ENCODE measurements at regions not wholly inside any gene's neighbourhood (a gene's known extent, or its start where the extent isn't known, plus 50 kb on each side); places are given as distances from the start of the nearest gene placed in this dataset.

DNA sequence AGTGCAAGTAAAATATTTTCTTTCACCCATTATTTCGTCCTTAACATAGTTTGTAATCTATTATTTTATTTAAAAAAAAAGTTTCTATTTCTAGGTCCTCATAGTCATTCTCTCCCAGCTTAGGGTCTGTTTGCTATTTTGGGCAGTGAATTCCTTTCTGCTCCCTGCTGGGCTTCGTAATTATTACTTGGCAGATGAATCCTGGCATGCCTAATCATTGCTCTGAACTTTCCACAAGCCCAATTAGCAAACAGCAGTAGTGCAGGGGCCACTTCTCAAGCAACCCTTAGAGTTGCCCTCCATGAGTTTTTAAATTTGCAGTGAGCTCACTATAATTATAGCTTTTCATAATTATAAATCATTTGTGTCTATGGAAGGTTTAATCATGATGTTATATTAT is 1378.3 kb upstream of the SEL1L start:
- no peaks in the 10 kb centered on the region for H3K4me1 Mint-ChIP-seq
- H3K79me2 ChIP-seq (ENCODE audit: insufficient read depth, low read length): no peaks in the 10 kb centered on the region
- no peaks in the 10 kb centered on the region for H3K4me1 ChIP-seq (ENCODE audit: control insufficient read depth in 1 of 2, insufficient read depth in 2 of 2, low read length in 2 of 2)
- TF ChIP-seq, protein P1, sequence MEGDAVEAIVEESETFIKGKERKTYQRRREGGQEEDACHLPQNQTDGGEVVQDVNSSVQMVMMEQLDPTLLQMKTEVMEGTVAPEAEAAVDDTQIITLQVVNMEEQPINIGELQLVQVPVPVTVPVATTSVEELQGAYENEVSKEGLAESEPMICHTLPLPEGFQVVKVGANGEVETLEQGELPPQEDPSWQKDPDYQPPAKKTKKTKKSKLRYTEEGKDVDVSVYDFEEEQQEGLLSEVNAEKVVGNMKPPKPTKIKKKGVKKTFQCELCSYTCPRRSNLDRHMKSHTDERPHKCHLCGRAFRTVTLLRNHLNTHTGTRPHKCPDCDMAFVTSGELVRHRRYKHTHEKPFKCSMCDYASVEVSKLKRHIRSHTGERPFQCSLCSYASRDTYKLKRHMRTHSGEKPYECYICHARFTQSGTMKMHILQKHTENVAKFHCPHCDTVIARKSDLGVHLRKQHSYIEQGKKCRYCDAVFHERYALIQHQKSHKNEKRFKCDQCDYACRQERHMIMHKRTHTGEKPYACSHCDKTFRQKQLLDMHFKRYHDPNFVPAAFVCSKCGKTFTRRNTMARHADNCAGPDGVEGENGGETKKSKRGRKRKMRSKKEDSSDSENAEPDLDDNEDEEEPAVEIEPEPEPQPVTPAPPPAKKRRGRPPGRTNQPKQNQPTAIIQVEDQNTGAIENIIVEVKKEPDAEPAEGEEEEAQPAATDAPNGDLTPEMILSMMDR (IDR thresholded peaks at IDR 0.05): no peak
- no peak overlapping the region for H3K4me3 Mint-ChIP-seq
- DNase-seq: no peak
- H4K20me1 ChIP-seq (ENCODE audit: insufficient read depth, low read length): no peaks in the 10 kb centered on the region
- H3K9ac ChIP-seq (ENCODE audit: insufficient read depth, low read length, poor library complexity, severe bottlenecking): no peak overlapping the region
- no peak overlapping the region for H2AFZ ChIP-seq (ENCODE audit: insufficient read depth, low read depth, low read length, poor library complexity, severe bottlenecking)
- H3K4me2 ChIP-seq (replicated peaks; ENCODE audit: extremely low read depth, low read length, poor library complexity, severe bottlenecking): no peak overlapping the region
- H3K27ac ChIP-seq (ENCODE audit: low read depth in 1 of 2, low read length in 2 of 2): no peak overlapping the region
- intact Hi-C loops (cut with micrococcal nuclease): no loop called here
- H3K4me3 ChIP-seq (replicated peaks in 1 of 3; ENCODE audit: low read depth in 2 of 3, low read length in 3 of 3): no peak overlapping the region
- no peaks in the 10 kb centered on the region for H3K36me3 Mint-ChIP-seq
- no peaks in the 10 kb centered on the region for H3K9me3 ChIP-seq (replicated peaks in 1 of 2; ENCODE audit: control insufficient read depth in 1 of 2, insufficient read depth in 1 of 2, low read length in 2 of 2)
- no CpG with 5 or more reads among the region's 2 CpGs for WGBS (ENCODE audit: insufficient coverage)
- no peaks in the 10 kb centered on the region for H3K27me3 ChIP-seq (ENCODE audit: control insufficient read depth in 2 of 2, insufficient read depth in 2 of 2, low read length in 2 of 2)
- no peaks in the 10 kb centered on the region for H3K36me3 ChIP-seq (replicated peaks in 1 of 2; ENCODE audit: control insufficient read depth in 1 of 2, insufficient read depth in 2 of 2, low read length in 2 of 2)
- H3K27me3 Mint-ChIP-seq (ENCODE audit: low read depth in 3 of 3): no peaks in the 10 kb centered on the region
- peaks cover 0 to 4% (median 2%) of the 10 kb centered on the region in 7 donors for H3K9me3 Mint-ChIP-seq
- no peak overlapping the region for H3K27ac Mint-ChIP-seq

- H3K27me3 ChIP-seq (ENCODE audit: control insufficient read depth in 2 of 2, insufficient read depth in 2 of 2, low read length in 2 of 2): no peaks in the 10 kb centered on the region
These were observed 1379.7 kb upstream of the SEL1L start for GRCh38 chr14:82913396-82913795.

More at GRCh38 chr14:82913396-82913795, 1379.7 kb upstream of the SEL1L start:
- Histone ChIP-seq H4K20me1 (ENCODE audit: insufficient read depth, low read length) (no peaks in the 10 kb centered on the region), H3K4me2 (replicated peaks; ENCODE audit: extremely low read depth, low read length, poor library complexity, severe bottlenecking) (no peak overlapping the region), H3K9ac (ENCODE audit: insufficient read depth, low read length, poor library complexity, severe bottlenecking) (no peak overlapping the region), H3K4me3 (replicated peaks in 1 of 3; ENCODE audit: low read depth in 2 of 3, low read length in 3 of 3) (no peak overlapping the region), H3K36me3 (replicated peaks in 1 of 2; ENCODE audit: control insufficient read depth in 1 of 2, insufficient read depth in 2 of 2, low read length in 2 of 2) (no peaks in the 10 kb centered on the region), H3K4me1 (ENCODE audit: control insufficient read depth in 1 of 2, insufficient read depth in 2 of 2, low read length in 2 of 2) (no peaks in the 10 kb centered on the region), H3K9me3 (replicated peaks in 1 of 2; ENCODE audit: control insufficient read depth in 1 of 2, insufficient read depth in 1 of 2, low read length in 2 of 2) (no peaks in the 10 kb centered on the region), H3K79me2 (ENCODE audit: insufficient read depth, low read length) (no peaks in the 10 kb centered on the region), H2AFZ (ENCODE audit: insufficient read depth, low read depth, low read length, poor library complexity, severe bottlenecking) (no peak overlapping the region), H3K27ac (ENCODE audit: low read depth in 1 of 2, low read length in 2 of 2) (no peak overlapping the region)
- peaks cover 0 to 4% (median 1%) of the 10 kb centered on the region in 7 donors for H3K9me3 Mint-ChIP-seq
- TF ChIP-seq, protein P1 (IDR thresholded peaks at IDR 0.05): no peak
- DNase-seq: no peak
- no peaks in the 10 kb centered on the region for H3K4me1 Mint-ChIP-seq
- no peaks in the 10 kb centered on the region for H3K36me3 Mint-ChIP-seq
- no peak overlapping the region for H3K27ac Mint-ChIP-seq
- intact Hi-C loops (cut with micrococcal nuclease): no loop called here
- no peak overlapping the region for H3K4me3 Mint-ChIP-seq
- H3K27me3 Mint-ChIP-seq (ENCODE audit: low read depth in 3 of 3): no peaks in the 10 kb centered on the region

Measured in CD14-positive monocyte (primary cell).